SJCRH30 (cell line): ENCODE measurements at regions not wholly inside any gene's neighbourhood (a gene's known extent, or its start where the extent isn't known, plus 50 kb on each side); places are given as distances from the start of the nearest gene placed in this dataset.

Experiments used
- DNase-seq, 2 experiments: peaks; one replicate each; pipeline ENCODE4 v3.0.0-alpha.2; 2015 to 2020
- H3K27ac ChIP-seq: fragments of 250-450 bp; sonication (Bioruptor Pico); 2 replicates; pipeline ENCODE4 v1.5.1; 2020; ENCODE audit warnings: mild to moderate bottlenecking, moderate library complexity
- H3K27me3 ChIP-seq: fragments of 250-450 bp; sonication (Bioruptor Pico); 2 replicates; pipeline ENCODE4 v1.5.1; 2020; ENCODE audit warnings: mild to moderate bottlenecking, moderate library complexity
- H3K36me3 ChIP-seq: fragments of 250-450 bp; sonication (Bioruptor Pico); 2 replicates; pipeline ENCODE4 v1.5.1; 2020; ENCODE audit warnings: mild to moderate bottlenecking, moderate library complexity
- H3K4me1 ChIP-seq: fragments of 250-450 bp; sonication (Bioruptor Pico); 2 replicates; pipeline ENCODE4 v1.5.1; 2020; ENCODE audit warnings: mild to moderate bottlenecking, moderate library complexity
- H3K4me3 ChIP-seq: fragments of 250-450 bp; sonication (Bioruptor Pico); 2 replicates; pipeline ENCODE4 v1.5.1; 2020; ENCODE audit warnings: mild to moderate bottlenecking, moderate library complexity
- H3K9me3 ChIP-seq: fragments of 250-450 bp; sonication (Bioruptor Pico); replicated peaks from 2 replicates; pipeline ENCODE4 v1.5.1; 2020; ENCODE audit warnings: mild to moderate bottlenecking, moderate library complexity

- no peaks in the 10 kb centered on the region for H3K27me3 ChIP-seq
- H3K9me3 ChIP-seq, result no peaks in the 10 kb centered on the region
- no peak overlapping the region for H3K4me3 ChIP-seq
- DNase-seq, result no peak
- no peaks in the 10 kb centered on the region for H3K36me3 ChIP-seq
- no peaks in the 10 kb centered on the region for H3K4me1 ChIP-seq
- no peak overlapping the region for H3K27ac ChIP-seq
Observed at GRCh38 chr10:88066319-88066718, 202.9 kb downstream of the PTEN start.

GRCh38 chr10:88066876-88067275, 203.5 kb downstream of the PTEN start:
- no peak overlapping the region for H3K4me3 ChIP-seq
- no peak for DNase-seq
- no peaks in the 10 kb centered on the region for H3K27me3 ChIP-seq
- H3K36me3 ChIP-seq, result no peaks in the 10 kb centered on the region
- H3K4me1 ChIP-seq, result no peaks in the 10 kb centered on the region
- H3K27ac ChIP-seq, result no peak overlapping the region
- H3K9me3 ChIP-seq, result no peaks in the 10 kb centered on the region

GRCh38 chr10:88067737-88068136, 204.3 kb downstream of the PTEN start:
- no peak overlapping the region for H3K27ac ChIP-seq
- no peaks in the 10 kb centered on the region for H3K4me1 ChIP-seq
- H3K27me3 ChIP-seq, result no peaks in the 10 kb centered on the region
- no peak overlapping the region for H3K4me3 ChIP-seq
- no peak for DNase-seq
- no peaks in the 10 kb centered on the region for H3K36me3 ChIP-seq
- H3K9me3 ChIP-seq, result no peaks in the 10 kb centered on the region

GRCh38 chr10:88069338-88069737, 205.9 kb downstream of the PTEN start:
- Histone ChIP-seq H3K4me3 (no peak overlapping the region), H3K9me3 (no peaks in the 10 kb centered on the region), H3K4me1 (no peaks in the 10 kb centered on the region), H3K36me3 (no peaks in the 10 kb centered on the region), H3K27me3 (no peaks in the 10 kb centered on the region), H3K27ac (no peak overlapping the region)
- no peak for DNase-seq

- no peaks in the 10 kb centered on the region for H3K36me3 ChIP-seq
Observed at GRCh38 chr10:88070080-88070880, 206.9 kb downstream of the PTEN start.

GRCh38 chr10:88071879-88072278, 208.5 kb downstream of the PTEN start:
- Histone ChIP-seq H3K36me3 (no peaks in the 10 kb centered on the region), H3K4me1 (no peaks in the 10 kb centered on the region), H3K27me3 (no peaks in the 10 kb centered on the region), H3K4me3 (no peak overlapping the region), H3K27ac (no peak overlapping the region), H3K9me3 (no peaks in the 10 kb centered on the region)
- DNase-seq, result no peak

More at GRCh38 chr10:88070080-88070880, 206.9 kb downstream of the PTEN start:
- Histone ChIP-seq H3K4me3 (no peak overlapping the region), H3K4me1 (no peaks in the 10 kb centered on the region), H3K27me3 (no peaks in the 10 kb centered on the region), H3K9me3 (no peaks in the 10 kb centered on the region), H3K27ac (no peak overlapping the region)
- DNase-seq, result peak in 1 of 2 experiments; percentile 16

GRCh38 chr10:88073682-88074081, 210.3 kb downstream of the PTEN start:
- H3K36me3 ChIP-seq, result no peaks in the 10 kb centered on the region
- H3K27ac ChIP-seq, result no peak overlapping the region
- no peaks in the 10 kb centered on the region for H3K9me3 ChIP-seq
- H3K27me3 ChIP-seq, result no peaks in the 10 kb centered on the region
- no peak for DNase-seq
- no peaks in the 10 kb centered on the region for H3K4me1 ChIP-seq
- no peak overlapping the region for H3K4me3 ChIP-seq

GRCh38 chr10:88074971-88075370, 211.5 kb downstream of the PTEN start:
- H3K9me3 ChIP-seq, result no peaks in the 10 kb centered on the region
- no peak for DNase-seq
- H3K36me3 ChIP-seq, result no peaks in the 10 kb centered on the region
- no peaks in the 10 kb centered on the region for H3K27me3 ChIP-seq
- H3K27ac ChIP-seq, result no peak overlapping the region
- H3K4me3 ChIP-seq, result no peak overlapping the region
- no peaks in the 10 kb centered on the region for H3K4me1 ChIP-seq

- Histone ChIP-seq H3K9me3 (no peaks in the 10 kb centered on the region), H3K27ac (no peak overlapping the region), H3K36me3 (no peaks in the 10 kb centered on the region), H3K4me3 (no peak overlapping the region), H3K27me3 (no peaks in the 10 kb centered on the region), H3K4me1 (no peaks in the 10 kb centered on the region)
- DNase-seq, result no peak
Observed at GRCh38 chr10:88076027-88076880, 212.8 kb downstream of the PTEN start.

- Histone ChIP-seq H3K4me1 (no peaks in the 10 kb centered on the region), H3K4me3 (no peak overlapping the region), H3K36me3 (no peaks in the 10 kb centered on the region), H3K27me3 (no peaks in the 10 kb centered on the region), H3K9me3 (no peaks in the 10 kb centered on the region), H3K27ac (no peak overlapping the region)
- peak in 1 of 2 experiments; percentile 9 for DNase-seq
Observed at GRCh38 chr10:88077977-88078376, 214.6 kb downstream of the PTEN start.

GRCh38 chr10:88080213-88080612, 216.8 kb downstream of the PTEN start:
- Histone ChIP-seq H3K9me3 (no peaks in the 10 kb centered on the region), H3K4me3 (no peak overlapping the region), H3K27ac (no peak overlapping the region), H3K4me1 (no peaks in the 10 kb centered on the region), H3K27me3 (no peaks in the 10 kb centered on the region), H3K36me3 (no peaks in the 10 kb centered on the region)
- DNase-seq, result no peak

GRCh38 chr10:88081457-88082054, 218.1 kb downstream of the PTEN start:
- no peak for DNase-seq
- Histone ChIP-seq H3K4me3 (no peak overlapping the region), H3K4me1 (no peaks in the 10 kb centered on the region), H3K27me3 (no peaks in the 10 kb centered on the region), H3K9me3 (no peaks in the 10 kb centered on the region), H3K27ac (no peak overlapping the region), H3K36me3 (no peaks in the 10 kb centered on the region)

GRCh38 chr10:88082391-88082790, 219.0 kb downstream of the PTEN start:
- no peak for DNase-seq
- Histone ChIP-seq H3K27ac (no peak overlapping the region), H3K27me3 (no peaks in the 10 kb centered on the region), H3K4me3 (no peak overlapping the region), H3K9me3 (no peaks in the 10 kb centered on the region), H3K4me1 (no peaks in the 10 kb centered on the region), H3K36me3 (no peaks in the 10 kb centered on the region)

- no peak for DNase-seq
- no peak overlapping the region for H3K4me3 ChIP-seq
- no peaks in the 10 kb centered on the region for H3K9me3 ChIP-seq
- H3K36me3 ChIP-seq, result no peaks in the 10 kb centered on the region
- no peak overlapping the region for H3K27ac ChIP-seq
- no peaks in the 10 kb centered on the region for H3K4me1 ChIP-seq
- no peaks in the 10 kb centered on the region for H3K27me3 ChIP-seq
Observed at GRCh38 chr10:88082806-88083596, 219.6 kb downstream of the PTEN start.
